ENCODE measurements at regions not wholly inside any gene's neighbourhood (a gene's known extent, or its start where the extent isn't known, plus 50 kb on each side); places are given as distances from the start of the nearest gene placed in this dataset.

GRCh38 chr3:174547801-174548435 is 311.2 kb upstream of the NAALADL2 start:
- TF ChIP-seq, protein P1, sequence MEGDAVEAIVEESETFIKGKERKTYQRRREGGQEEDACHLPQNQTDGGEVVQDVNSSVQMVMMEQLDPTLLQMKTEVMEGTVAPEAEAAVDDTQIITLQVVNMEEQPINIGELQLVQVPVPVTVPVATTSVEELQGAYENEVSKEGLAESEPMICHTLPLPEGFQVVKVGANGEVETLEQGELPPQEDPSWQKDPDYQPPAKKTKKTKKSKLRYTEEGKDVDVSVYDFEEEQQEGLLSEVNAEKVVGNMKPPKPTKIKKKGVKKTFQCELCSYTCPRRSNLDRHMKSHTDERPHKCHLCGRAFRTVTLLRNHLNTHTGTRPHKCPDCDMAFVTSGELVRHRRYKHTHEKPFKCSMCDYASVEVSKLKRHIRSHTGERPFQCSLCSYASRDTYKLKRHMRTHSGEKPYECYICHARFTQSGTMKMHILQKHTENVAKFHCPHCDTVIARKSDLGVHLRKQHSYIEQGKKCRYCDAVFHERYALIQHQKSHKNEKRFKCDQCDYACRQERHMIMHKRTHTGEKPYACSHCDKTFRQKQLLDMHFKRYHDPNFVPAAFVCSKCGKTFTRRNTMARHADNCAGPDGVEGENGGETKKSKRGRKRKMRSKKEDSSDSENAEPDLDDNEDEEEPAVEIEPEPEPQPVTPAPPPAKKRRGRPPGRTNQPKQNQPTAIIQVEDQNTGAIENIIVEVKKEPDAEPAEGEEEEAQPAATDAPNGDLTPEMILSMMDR (conservative IDR thresholded peaks at IDR 0.05 in 1 of 2, IDR thresholded peaks at IDR 0.05 in 1 of 2; ENCODE audit: low read depth in 1 of 2, low read length in 2 of 2): no peak
- no peak for TF ChIP-seq EZH2 (IDR thresholded peaks at IDR 0.05; ENCODE audit: low read length, missing control alignments)

All from fibroblast of lung (primary cell).